D341Med (cell line): ENCODE measurements at regions not wholly inside any gene's neighbourhood (a gene's known extent, or its start where the extent isn't known, plus 50 kb on each side); places are given as distances from the start of the nearest gene placed in this dataset.
"Not testable (repeated sequence)": the region's sequence is repeated elsewhere in the genome, so short reads cannot be mapped to it uniquely, and the experiment has no call there.

Experiments
- DNase-seq: peaks from one replicate; pipeline ENCODE4 v3.0.0; 2012; ENCODE audit warnings: low spot score

DNA sequence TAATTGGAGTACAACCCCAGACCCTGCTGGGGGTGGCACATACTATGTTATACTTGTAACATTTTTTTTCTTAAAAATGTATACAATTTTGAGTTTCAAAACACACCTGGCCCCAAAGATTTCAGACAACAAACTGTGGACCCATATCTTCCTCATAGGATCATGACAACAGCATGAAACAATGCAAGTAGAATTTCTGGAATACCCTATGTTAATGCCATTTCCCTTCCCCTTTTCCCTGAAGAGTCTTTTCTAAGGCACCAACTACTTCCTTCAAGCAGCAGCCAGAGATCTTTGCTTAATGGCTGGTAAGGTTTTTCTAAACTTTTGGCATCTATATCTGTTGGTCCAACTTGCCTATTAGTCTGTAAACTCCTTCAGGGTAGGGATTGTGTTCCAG, 99.9 kb upstream of the SERBP1 start:
- no peak for DNase-seq

DNA sequence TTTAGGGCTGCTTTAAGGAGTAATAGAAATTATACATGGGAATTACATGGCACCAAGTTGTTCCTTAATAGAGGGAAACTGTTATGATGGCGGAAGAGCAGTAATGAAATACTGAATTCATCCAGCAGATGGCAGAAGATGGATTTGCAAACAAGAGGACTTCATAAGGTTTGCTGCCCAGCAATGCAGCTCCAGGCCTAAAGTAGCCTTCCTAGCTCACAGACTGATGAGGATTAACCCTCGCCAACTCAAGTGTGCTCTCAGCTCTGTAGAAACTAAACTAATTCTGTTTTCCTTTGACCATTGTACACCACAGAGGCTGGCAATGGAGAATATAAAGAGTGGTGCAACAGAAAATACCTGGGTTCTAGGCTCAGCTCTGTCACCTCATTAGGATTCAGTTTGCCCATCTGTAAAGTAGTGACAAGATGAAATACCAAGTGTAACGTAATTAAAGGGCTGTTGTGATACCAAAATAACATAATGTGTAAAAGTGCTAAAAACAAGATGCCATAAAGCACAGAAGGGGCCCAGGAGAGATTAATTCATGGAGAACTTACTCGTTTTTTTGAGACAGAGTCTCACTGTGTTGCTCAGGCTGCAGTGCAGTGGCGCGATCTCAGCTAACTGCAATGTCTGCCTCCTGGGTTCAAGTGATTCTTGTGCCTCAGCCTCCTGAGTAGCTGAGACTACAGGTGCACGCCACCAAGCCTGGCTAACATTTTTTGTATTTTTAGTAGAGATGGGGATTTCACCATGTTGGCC, 102.4 kb upstream of the SERBP1 start:
- peak; percentile 67 for DNase-seq

DNA sequence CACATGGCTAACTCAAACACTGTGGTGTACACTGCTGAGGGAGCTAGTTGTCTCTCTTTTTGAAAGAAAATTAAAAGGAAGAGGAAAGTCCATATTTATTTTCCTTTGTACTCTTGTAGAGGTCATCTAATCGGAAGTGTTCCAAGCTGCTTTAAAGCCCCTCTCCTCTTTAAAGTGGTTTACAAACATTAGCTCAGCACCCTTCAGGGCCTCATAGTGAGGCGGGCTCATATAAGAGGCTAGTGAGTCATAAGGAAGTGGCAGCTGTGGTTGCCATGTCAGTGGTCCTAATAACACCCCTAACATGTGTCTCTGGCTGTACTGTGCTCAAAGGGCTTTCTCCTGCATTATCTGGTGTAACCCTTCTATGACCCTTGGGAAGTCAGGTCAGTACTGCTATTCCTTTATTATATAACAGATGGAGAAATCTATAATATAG, 104.4 kb upstream of the SERBP1 start:
- no peak for DNase-seq

DNA sequence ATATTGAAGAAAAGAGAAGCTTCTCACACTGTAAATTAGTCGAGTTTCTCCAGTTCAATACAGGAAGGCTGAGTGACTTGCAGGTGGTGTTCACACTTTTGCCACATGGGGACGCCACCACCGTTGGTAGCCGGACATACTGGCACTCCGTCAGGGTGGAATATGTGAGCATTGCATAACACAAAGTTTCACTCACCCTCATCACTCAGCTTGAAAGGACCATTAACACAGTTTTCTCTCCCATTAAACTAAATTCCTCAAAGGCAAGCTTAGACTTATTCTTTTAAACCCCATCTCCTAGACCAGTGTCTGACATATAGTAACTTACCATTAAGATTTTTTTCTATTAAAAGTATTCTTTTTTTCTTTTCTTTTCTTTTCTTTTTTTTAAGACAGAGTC, 105.3 kb upstream of the SERBP1 start:
- DNase-seq, result peak; percentile 65

DNA sequence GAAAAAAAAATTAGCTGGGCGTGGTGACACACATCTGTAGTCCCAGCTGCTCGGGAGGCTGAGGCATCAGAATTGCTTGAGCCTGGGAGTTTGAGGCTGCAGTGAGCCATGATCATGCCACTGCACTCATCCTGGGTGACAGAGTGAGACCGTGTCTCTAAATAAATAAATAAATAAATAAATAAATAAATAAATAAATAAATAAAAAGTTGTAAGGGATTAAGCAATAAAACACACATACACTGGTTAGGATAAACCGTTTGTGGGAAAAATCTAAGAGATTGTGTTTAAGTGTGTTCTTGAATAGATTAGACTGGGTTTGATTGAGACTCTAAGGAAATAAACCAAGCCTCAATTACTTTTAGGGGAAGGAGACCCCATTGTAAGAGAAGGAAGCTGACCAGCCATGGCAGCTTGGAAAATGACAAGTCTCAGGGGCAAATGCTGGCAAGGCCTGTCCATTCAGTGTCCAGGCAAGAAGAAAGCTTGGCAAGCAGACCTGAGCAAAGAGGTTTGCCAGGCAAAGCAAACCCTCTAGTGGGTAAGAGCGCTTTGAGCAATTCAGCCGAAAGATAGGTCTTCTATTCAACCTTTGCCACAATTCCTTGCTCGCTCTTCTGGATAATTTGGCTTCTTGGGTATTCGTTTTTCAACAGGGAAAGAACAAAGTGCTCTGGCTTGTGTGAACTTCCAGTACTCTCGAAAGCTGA, 106.9 kb upstream of the SERBP1 start:
- no peak for DNase-seq

DNA sequence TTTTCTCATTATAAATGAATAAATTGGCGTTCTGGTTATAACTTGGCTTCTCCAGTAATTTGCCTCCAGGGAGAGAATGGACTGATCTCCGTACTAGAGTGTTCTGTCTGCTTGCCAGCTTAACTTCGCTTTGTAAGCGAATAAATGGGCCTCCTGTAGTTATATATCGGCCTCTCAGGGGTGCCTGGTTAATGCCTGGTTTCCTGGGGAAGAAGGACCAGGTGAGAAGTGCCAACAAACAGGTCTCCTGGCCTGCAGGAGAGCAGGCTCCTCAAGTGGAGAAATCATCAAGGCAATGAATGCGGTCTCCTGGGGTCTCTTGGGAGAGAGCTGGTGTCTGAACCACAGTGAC, 107.4 kb upstream of the SERBP1 start:
- DNase-seq, result no peak

DNA sequence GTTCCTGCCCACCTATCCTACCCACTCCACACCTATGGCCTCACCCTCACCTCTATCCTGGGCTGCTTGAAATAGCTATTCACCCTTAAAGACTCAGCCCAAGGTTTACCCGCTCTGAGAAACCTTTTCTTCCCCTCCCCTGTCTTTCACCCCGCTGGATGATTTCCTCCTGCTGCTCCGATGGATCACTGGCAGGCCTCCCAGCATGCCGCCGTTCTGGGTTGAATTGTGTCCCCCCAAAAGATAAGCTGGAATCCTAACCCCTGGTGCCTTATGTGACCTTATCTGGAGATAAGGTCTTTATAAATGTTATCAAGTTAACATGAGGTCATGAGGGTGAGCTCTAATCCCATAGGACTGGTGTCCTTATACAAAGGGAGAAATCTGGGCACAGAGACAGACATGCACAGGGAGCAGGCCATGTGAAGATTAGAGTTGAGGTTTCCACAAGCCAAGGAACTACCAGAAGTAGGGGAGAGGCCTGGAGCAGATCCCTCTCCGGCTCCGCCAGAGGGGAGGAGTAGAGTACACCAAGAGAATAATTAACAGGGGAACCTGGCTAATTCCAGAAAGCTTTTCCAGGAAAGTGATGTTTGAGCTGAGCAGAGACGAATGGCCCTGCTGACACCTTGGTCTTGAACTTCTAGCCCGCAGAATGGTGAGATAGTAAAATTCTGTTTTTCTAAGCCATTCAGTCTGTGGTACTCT, 110.0 kb upstream of the SERBP1 start:
- DNase-seq, result no peak

DNA sequence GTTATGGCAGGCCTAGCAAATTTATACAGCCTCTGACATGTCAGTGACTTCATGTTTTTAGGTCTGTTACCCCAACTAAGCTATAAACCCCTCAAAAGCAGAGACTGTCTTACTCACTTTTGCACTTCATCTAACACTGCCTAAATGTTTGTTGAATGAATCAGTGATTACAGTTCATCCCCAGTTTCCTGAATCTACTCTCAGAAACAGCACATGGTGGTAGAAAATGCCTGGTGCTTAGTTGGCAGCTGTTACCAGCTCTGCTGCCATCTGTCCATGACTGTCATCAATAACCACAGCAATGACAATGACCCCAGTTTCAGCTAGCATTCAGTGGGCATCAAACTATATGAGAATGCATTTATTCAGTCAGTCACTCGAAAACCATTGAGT, 110.5 kb upstream of the SERBP1 start:
- no peak for DNase-seq

DNA sequence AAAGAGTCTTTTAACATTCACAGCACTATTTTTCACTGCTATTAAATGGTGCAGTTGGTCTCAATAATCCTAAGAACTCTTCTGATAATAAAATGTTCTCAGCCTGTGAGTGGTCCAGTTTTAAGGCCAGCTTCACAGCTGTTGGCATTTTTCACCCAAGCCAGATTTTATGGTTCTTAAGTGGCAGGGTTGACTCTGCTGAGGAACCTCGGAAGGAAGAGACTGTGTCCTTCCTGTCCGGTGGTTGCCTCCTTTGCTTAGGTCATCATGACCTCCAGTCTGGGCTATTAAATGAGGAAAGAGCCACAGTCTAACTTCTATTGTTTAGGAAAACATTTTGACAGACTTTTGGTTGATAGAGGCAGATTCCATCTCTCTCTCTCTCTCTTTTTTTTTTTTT, 112.5 kb upstream of the SERBP1 start:
- no peak for DNase-seq

DNA sequence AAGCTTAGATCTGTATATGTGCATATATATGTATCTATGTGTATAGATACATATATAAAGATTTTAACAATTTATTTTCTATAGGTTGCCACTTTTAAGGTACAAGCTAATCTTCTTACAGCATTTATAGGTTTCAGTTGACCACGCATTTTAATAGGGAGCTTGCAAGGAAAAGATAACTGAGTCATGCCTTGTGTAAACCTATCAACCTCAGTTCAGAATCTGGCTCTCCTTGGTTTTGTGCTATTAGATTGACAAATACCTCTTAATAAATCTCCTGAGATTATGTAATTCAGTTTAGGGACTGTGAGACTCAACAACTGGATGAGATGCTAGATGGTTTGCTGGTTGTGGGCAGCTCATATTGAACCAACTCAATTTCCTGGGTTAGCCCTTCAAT, 114.7 kb upstream of the SERBP1 start:
- no peak for DNase-seq

DNA sequence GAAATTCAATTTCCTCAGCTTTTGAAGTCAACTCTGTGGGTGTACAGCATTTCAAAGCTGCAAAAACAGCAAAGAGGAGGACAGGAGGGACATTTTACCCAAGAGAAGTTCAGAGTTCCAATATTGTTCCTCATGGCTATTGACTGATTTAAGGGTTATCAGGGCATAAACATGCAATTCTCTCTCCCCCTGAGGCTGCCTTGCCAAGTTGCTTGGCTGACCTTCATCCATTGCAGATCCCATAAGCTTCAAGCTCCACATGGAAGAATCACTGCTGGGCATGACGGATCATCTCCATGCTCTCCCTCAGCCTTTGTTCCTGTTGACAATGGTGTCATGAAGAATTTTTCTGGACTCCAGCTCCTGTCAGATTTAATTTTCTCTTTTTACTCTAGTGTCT, 115.2 kb upstream of the SERBP1 start:
- no peak for DNase-seq

DNA sequence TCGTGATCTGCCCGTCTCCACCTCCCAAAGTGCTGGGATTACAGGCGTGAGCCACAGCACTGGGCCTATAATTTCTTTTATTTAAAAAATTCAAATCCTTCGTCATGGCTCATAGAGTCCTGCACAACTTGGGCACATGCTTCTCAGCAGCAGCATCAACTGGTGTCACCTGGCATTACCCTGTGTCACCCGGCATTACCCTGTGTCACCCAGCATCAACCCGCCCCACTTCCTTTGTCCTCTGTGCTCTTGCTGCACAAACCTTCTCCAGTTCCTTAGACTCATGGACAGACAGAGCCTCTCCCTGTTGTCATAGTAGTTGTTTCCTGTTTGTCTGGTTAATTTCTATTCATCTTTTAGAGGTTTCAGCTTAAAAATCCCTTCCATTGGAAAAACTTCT, 121.2 kb upstream of the SERBP1 start:
- no peak for DNase-seq

DNA sequence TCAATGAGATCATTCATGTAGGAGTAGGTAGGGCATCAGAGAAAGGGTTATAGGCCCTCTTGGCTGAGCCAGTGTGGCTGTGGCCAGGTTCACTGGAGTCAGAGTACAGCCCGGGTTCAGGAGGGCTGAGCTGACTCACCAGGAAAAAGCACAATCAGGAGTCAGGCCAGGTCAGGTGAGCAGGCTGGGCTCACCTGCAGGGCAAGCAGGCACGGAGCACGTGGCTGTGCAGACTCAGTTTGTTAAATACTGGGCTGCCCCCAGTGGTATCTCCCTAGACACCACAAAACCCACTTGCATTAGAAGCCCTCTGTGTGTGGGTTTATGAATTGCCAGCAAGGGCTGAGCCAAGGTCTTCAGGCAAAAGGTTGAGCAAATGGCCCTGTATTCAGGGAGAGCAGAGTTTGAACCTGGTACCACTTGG, 122.1 kb upstream of the SERBP1 start:
- DNase-seq, result no peak

DNA sequence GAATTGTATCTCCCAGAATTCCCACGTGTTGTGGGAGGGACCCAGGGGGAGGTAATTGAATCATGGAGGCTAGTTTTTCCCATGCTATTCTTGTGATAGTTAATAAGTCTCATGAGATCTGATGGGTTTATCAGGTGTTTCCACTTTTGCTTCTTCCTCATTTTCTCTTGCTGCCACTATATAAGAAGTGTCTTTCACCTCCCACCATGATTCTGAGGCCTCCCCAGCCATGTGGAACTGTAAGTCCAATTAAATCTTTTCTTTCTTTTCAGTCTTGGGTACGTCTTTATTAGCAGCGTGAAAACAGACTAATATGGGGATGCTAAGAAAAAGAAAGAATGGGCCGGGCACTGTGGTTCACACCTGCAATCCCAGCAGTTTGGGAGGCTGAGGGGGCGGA, 124.0 kb upstream of the SERBP1 start:
- DNase-seq, result not testable (repeated sequence)

DNA sequence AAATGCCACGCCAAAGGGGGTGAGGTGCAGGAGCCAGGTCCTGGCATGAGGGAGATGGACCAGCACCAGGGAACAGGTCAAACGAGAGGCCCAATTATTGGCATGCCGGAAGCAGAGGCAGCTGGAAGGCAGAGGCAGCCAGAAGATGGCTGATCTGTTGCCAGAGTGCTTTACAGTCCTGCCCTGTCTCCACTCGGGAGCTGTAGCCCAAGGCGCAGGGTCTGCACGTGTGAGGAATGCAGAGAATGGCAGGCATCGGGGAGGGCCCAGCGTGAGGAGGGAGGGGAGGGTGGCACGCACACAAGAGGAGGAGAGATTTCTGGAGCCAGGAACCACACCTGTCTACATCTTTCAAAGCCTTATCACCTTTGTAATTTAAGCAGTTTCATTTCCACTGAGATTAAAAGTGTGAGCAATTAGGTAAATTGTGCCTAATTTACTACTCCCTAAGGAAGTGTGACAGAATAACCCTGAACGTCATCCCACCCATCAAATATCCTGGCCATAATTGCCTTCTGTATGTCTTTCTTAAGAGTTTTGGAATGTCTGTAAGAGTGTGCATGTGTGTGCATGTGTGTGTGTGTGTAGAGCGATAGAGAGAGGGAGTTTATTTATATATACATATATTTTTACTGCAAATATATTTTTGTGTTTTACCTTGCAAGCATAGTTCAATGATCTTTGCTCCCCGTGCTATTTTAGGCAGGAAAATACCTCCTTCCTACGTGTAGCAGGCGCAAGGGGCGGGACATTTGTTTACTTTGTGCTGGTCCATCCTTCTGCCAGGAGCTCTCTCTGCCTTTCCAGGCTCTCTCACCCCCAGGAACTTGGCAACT, 125.5 kb upstream of the SERBP1 start:
- DNase-seq, result no peak

DNA sequence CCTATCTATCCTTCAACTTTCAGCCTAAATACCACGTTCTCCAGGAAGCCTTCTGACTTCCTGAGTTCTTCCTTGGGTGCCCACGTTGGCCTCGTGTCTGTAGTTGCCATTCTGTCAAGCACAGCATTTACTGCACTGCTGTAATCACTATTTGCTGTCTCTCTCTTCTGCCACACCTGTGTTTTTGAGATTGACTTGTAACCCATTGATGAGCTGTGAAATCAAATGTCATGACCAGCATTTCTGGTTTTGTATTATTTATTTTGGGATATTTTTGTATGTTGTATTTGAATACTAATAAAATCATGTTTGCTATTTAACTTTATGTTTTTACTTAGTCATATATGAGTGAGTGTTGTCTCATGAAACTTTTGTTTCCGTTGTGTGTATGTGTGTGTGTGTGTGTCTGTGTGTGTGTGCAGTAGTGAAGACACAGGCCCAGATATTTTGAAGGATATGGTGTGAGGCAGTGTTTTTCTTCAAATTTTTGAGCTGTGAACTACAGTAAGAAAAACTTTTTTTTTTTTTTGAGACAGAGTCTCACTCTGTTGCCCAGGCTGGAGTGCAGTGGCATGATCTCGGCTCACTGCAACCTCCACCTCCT, 126.2 kb upstream of the SERBP1 start:
- no peak for DNase-seq

DNA sequence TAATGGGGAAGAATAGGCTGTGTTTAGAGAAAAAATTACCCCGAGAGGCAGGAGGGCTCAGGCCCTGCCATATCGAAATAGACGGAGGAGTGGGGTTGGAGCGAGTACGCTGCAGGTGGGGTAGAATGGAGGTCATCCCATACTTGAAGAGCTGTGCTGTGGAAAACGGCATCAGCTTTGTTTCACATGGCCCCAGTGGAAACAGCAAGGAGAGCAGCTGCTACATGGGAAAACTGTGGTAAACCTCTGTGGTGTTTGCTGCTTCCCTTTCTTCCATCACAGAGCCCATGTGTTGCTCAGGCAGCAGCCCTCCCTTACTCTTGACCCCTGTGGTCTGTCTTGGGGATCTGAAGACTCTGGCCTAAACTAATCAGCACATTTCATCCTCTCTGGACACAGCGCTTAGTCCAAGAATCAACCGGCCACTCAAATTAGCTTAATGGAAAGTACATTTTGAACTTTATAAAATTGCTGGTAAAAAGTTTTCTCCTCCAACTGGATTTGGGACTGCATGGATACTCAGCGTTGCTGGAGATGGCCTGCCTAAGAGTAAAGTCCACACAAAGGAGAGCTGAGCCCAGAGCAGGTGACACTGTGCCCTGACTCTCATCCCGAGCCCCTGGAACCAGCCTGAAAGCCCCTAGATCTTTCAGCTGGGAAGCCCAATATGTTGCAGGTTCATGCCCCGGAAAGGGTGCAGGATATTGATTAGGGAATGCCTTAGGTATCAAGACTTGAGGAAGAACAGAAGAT, 127.1 kb upstream of the GADD45A start:
- DNase-seq, result no peak

DNA sequence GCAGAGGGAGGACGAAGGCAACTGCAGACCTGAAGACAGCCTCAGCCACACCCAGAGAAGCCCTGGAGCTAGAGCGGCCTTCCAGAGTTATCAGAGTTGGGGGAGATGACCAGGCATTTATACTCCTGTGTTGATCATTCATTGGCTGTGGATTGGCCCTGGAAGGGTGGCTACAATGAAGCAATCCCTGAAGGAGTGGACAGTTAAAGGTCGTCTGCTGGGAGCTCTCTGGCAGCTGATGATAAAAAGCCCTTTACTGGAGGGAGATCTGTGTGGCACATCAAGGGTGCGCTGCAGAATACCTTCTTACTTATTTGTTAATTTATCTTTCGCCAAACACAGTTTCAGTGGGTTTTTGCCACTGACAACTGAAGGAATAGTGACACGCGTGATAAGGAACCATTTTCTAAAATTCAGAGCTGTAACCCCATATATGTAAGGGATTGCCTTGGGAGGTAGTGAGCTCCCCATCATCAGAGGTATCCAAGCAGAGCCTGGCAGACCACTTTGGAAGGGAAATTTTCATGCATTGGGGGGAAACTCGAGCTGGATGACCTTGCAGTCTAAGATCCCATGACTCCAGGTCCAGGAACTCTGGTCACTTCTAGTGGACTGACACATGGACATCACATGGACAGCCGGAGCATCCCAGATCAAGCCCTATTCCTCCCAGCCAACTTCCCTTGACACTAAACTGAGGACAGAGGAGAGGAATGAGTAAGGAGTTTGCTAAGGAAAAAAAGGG, 126.4 kb upstream of the GADD45A start:
- DNase-seq, result no peak

DNA sequence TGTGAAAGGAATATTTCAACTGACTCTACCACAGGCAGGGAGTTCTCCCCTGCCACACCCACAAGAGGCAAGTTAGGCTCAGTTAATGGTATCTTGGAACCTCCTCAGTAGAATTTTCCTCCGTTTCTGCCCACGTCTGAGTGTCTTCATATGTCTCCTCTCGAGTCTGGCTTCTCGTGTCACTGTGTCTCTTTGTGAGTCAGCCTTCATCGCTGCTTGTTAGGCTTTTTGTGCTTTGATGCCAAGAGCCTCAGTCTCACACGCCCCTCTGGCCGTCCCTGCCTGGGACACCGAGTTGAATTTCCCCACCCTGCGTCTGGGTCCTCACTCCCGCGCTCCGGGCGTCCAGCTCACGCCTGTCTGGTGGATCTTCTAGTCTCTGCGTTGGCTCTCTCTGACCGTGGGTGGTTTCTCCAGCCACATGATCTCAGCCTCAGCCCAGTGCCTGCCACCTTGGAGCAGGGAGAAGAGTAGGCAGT, 125.7 kb upstream of the GADD45A start:
- DNase-seq, result no peak

DNA sequence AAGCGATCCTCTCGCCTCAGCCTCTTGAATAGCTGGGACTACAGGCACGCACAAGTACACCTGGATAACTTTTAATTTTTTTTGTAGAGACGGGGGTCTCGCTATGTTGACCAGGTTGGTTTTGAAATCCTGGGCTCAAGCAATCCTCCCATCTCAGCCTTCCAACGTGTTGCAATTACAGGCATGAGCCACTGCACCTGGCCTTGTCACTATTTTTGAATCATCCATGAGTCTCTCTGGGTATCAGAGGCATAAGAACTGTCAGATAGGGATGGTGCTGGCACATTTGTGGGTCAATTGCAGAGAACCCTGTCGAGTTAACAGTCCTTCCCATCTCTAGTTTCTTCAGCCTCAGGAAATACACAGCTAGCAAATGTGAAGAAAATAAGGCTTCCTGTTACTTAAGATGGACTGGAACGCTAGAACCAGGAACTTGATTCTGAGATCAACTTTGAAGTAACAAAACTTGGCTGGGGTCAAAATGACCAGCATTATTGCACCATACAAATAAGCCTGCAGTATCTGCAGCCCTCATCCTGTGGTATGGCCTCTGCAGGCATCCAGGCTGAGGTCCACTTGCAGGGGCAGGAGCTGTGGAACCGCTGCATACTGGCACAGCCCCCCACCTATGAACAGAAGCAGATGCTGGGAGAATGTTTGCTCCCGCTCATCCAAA, 124.3 kb upstream of the GADD45A start:
- no peak for DNase-seq
